Activated CD4-positive, alpha-beta T cell treated with anti-CD3 and anti-CD28 coated beads, Interleukin-2, amount 10 ng/mL, durations not matched to agents 7 days and 5 days (primary cell): ENCODE measurements at regions not wholly inside any gene's neighbourhood (a gene's known extent, or its start where the extent isn't known, plus 50 kb on each side); places are given as distances from the start of the nearest gene placed in this dataset.
"Not testable (repeated sequence)": the region's sequence is repeated elsewhere in the genome, so short reads cannot be mapped to it uniquely, and the experiment has no call there.

ENCODE experiments used
- CTCF ChIA-PET: fragments of 350-600 bp; sonication (Branson Sonifier 250); formaldehyde crosslinking; loops from one replicate; lab custom pipeline; 2021; ENCODE audit warnings: antibody characterized with exemption; lab: Charles Lee
- POLR2A ChIA-PET: fragments of 350-600 bp; sonication (Branson Sonifier 250); formaldehyde crosslinking; loops from one replicate; lab custom pipeline; 2021; ENCODE audit warnings: antibody characterized with exemption; lab: Charles Lee
- DNase-seq: peaks from one replicate; pipeline ENCODE4 v3.0.0-alpha.2; 2020
- H3K27ac Mint-ChIP-seq: one replicate; pipeline ENCODE4 v1.8.0; 2021; ENCODE audit warnings: mild to moderate bottlenecking, moderate library complexity, mixed read lengths
- H3K27me3 Mint-ChIP-seq: one replicate; pipeline ENCODE4 v1.8.0; 2021; ENCODE audit warnings: mixed read lengths
- H3K36me3 Mint-ChIP-seq: one replicate; pipeline ENCODE4 v1.8.0; 2021; ENCODE audit warnings: low read depth, mixed read lengths
- H3K4me1 Mint-ChIP-seq: one replicate; pipeline ENCODE4 v1.8.0; 2021; ENCODE audit warnings: mixed read lengths
- H3K4me3 Mint-ChIP-seq: one replicate; pipeline ENCODE4 v1.8.0; 2021; ENCODE audit warnings: mild to moderate bottlenecking, moderate library complexity, mixed read lengths
- H3K9me3 Mint-ChIP-seq: one replicate; pipeline ENCODE4 v1.8.0; 2021; ENCODE audit warnings: mixed read lengths

- CTCF ChIA-PET, DNase-seq, H3K27me3 Mint-ChIP-seq, H3K27ac Mint-ChIP-seq, H3K4me3 Mint-ChIP-seq, H3K36me3 Mint-ChIP-seq, POLR2A ChIA-PET, H3K4me1 Mint-ChIP-seq, H3K9me3 Mint-ChIP-seq: not testable (repeated sequence)
These were observed 131.1 kb downstream of the ATP6V0E2 start for GRCh38 chr7:150004843-150005242.

DNA sequence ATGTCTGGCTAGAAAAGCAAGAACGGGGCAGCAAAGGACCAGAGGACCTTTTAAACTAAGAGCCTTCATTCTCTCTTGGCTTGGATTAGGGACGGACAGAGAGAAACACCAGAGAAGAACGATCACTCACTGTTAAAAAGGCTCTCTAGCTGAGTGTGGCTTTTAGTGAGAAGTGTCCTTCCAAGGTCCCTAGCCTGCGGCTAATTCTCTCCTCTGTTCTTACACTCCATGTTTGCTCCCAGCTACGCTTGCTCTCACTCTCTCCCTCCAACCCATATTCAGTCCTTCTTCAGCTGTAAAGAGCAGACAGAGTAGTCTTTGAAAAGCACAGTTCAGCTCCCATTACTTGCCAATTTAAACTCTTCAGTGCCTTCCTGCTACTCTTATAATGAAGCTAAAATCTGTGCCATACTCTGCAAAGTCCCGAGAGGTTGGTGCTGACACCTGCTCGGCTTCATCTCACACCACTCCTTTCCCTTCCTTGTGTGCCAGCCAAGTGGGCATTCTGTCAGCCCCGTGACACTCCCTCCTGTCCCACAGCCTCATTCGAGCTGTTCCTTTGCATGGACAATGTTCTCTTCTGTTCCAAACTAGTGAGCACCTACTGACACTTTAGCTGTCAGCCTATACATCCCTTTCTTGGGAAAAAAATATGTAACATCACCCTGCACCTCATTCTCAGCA, 136.0 kb downstream of the ATP6V0E2 start:
- POLR2A ChIA-PET, H3K4me1 Mint-ChIP-seq, CTCF ChIA-PET, H3K9me3 Mint-ChIP-seq, H3K4me3 Mint-ChIP-seq, H3K27ac Mint-ChIP-seq, H3K36me3 Mint-ChIP-seq, H3K27me3 Mint-ChIP-seq, DNase-seq: not testable (repeated sequence)

DNA sequence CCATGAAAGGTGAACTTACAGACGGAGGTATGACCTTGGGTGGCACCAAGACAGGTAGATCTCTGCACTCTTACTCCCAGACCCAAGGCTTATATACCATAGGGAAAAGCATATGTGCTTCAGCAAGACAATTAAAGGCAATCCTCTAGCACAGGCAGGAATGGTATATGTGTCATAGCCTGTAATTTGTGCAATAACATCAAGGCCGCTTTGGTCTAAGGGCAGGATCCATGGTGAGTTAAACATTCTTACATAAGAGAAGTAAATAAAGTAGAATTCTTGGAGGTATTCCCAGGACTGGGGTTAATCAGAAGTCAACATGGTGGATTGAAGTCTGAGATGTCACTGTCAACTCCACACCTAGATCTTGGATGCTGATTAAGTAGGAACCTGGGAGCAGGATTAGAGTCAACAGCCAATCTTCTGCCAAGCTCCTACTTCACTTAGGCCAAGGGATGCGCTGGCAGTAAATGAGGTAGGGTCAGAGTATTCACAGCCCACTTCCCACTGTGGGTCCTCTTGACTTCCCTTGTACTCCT, 143.0 kb downstream of the ATP6V0E2 start:
- H3K27ac Mint-ChIP-seq, DNase-seq, H3K4me3 Mint-ChIP-seq, CTCF ChIA-PET, H3K27me3 Mint-ChIP-seq, H3K36me3 Mint-ChIP-seq, POLR2A ChIA-PET, H3K9me3 Mint-ChIP-seq, H3K4me1 Mint-ChIP-seq: not testable (repeated sequence)

DNA sequence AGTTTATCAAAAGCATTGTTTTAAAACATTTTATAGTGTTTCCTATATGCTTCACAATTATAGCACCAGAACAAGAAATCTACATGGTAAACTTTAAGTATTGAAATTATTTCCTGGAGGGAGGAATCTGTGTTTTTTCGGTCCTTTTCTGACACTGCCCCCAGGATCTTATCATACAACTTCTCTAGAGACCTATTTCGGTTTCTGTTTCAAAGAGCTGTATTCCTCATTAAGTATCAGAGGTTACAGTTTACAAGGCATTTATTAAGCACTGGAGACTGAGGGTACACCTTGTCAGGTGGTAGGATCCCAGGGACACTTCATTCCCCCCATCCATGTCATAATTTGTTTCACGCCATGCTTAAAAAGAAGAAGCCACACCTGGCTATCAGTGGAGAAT, 146.4 kb downstream of the ATP6V0E2 start:
- CTCF ChIA-PET, POLR2A ChIA-PET, H3K27me3 Mint-ChIP-seq, H3K36me3 Mint-ChIP-seq, H3K9me3 Mint-ChIP-seq, H3K27ac Mint-ChIP-seq, H3K4me3 Mint-ChIP-seq, H3K4me1 Mint-ChIP-seq, DNase-seq: not testable (repeated sequence)

GRCh38 chr7:150024550-150025490, 151.1 kb downstream of the ATP6V0E2 start:
- POLR2A ChIA-PET, DNase-seq, H3K36me3 Mint-ChIP-seq, CTCF ChIA-PET, H3K9me3 Mint-ChIP-seq, H3K4me3 Mint-ChIP-seq, H3K27ac Mint-ChIP-seq, H3K4me1 Mint-ChIP-seq, H3K27me3 Mint-ChIP-seq: not testable (repeated sequence)

DNA sequence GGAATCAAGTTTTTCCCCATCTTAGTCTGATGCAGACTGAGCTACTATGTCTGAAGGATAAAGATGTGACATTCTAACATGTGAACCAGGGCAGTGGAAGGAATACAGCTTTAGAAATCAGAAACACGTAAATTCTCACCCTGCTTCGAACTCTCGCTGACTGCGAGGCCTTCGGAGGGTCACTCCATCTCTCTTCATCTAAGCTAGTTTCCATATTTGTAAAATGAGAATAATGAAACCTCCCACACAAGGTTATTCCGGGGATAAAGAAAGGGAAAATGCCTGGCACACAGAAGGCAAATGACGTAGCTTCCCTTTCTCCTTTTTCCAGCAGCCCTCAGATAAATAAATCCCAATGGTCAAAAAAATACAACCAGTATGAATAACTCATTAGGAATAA, 152.0 kb downstream of the ATP6V0E2 start:
- CTCF ChIA-PET, DNase-seq, H3K36me3 Mint-ChIP-seq, H3K27ac Mint-ChIP-seq, POLR2A ChIA-PET, H3K9me3 Mint-ChIP-seq, H3K4me3 Mint-ChIP-seq, H3K27me3 Mint-ChIP-seq, H3K4me1 Mint-ChIP-seq: not testable (repeated sequence)

GRCh38 chr7:150028344-150029012, 154.7 kb downstream of the ATP6V0E2 start:
- H3K27me3 Mint-ChIP-seq, H3K4me3 Mint-ChIP-seq, CTCF ChIA-PET, DNase-seq, H3K4me1 Mint-ChIP-seq, H3K36me3 Mint-ChIP-seq, POLR2A ChIA-PET, H3K9me3 Mint-ChIP-seq, H3K27ac Mint-ChIP-seq: not testable (repeated sequence)

GRCh38 chr7:150029013-150029389, 155.2 kb downstream of the ATP6V0E2 start:
- H3K9me3 Mint-ChIP-seq, DNase-seq, H3K27me3 Mint-ChIP-seq, H3K4me1 Mint-ChIP-seq, H3K27ac Mint-ChIP-seq, CTCF ChIA-PET, POLR2A ChIA-PET, H3K4me3 Mint-ChIP-seq, H3K36me3 Mint-ChIP-seq: not testable (repeated sequence)

DNA sequence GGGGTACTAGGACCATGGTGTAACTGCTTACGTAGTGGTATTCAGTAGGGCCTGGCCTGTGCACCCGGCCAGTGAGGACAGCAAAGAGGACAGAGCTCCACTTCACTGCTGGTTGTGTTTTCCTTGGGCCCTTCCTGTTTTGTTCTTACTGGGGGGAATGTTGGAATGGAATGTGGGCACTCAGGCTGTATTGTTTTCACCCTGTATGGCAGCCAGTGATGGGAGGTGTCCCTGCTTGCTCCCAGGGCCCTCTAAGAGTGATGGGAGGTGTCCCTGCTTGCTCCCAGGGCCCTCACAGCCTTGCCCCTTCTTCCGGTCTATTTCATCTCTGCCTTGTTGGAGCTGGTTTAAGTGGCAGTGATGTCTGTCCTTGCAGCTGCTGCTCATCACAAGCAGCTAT, 158.0 kb downstream of the ATP6V0E2 start:
- DNase-seq, CTCF ChIA-PET, H3K9me3 Mint-ChIP-seq, POLR2A ChIA-PET, H3K4me3 Mint-ChIP-seq, H3K36me3 Mint-ChIP-seq, H3K27me3 Mint-ChIP-seq, H3K4me1 Mint-ChIP-seq, H3K27ac Mint-ChIP-seq: not testable (repeated sequence)

DNA sequence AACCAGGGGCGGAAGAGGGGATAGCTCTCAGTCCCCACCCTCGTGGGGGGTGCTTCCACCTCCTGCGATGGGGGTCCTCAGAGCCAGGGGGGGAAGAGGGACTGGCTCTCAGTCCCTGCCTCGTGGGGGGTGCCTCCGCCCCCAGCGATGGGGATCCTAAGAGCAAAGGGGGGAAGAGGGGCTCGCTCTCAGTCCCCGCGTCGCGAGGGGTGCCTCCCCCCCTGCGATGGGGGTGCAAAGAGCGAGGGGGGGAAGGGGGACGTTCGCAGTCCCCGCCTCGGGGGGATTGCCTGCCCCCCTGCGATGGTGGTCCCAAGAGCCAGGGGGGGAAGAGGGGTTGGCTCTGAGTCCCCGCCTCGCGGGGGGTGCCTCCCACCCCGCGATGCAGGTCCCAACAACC, 159.9 kb downstream of the ATP6V0E2 start:
- DNase-seq, POLR2A ChIA-PET, H3K9me3 Mint-ChIP-seq, H3K27ac Mint-ChIP-seq, H3K4me1 Mint-ChIP-seq, H3K36me3 Mint-ChIP-seq, H3K27me3 Mint-ChIP-seq, H3K4me3 Mint-ChIP-seq: not testable (repeated sequence)
- CTCF ChIA-PET, result interaction anchor here (0.7 kb wide), 1 partner anchor 1995 kb away, joined by 4 read pairs; no protein-coding TSS in a partner anchor

- CTCF ChIA-PET, H3K36me3 Mint-ChIP-seq, DNase-seq, POLR2A ChIA-PET, H3K9me3 Mint-ChIP-seq, H3K4me3 Mint-ChIP-seq, H3K27ac Mint-ChIP-seq, H3K27me3 Mint-ChIP-seq, H3K4me1 Mint-ChIP-seq: not testable (repeated sequence)
These were observed 162.0 kb downstream of the ATP6V0E2 start for GRCh38 chr7:150035769-150036168.

DNA sequence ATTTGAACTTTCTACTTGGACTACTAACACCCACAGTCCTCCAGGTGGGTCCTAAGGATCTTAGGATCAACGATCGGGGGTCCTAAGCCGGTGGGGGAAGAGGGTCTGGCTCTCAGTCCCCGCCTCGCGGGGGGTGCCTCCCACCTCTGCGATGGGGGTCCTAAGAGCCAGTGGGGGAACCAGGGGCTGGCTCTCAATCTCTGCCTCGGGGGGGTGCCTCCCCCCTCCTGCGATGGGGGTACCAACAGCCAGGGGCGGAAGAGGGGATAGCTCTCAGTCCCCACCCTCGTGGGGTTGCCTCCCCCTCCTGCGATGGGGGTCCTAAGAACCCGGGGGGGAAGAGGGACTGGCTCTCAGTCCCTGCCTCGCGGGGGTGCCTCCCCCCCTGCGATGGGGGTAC, 165.3 kb downstream of the ATP6V0E2 start:
- H3K27ac Mint-ChIP-seq, POLR2A ChIA-PET, H3K9me3 Mint-ChIP-seq, DNase-seq, H3K36me3 Mint-ChIP-seq, H3K4me1 Mint-ChIP-seq, H3K4me3 Mint-ChIP-seq, CTCF ChIA-PET, H3K27me3 Mint-ChIP-seq: not testable (repeated sequence)

DNA sequence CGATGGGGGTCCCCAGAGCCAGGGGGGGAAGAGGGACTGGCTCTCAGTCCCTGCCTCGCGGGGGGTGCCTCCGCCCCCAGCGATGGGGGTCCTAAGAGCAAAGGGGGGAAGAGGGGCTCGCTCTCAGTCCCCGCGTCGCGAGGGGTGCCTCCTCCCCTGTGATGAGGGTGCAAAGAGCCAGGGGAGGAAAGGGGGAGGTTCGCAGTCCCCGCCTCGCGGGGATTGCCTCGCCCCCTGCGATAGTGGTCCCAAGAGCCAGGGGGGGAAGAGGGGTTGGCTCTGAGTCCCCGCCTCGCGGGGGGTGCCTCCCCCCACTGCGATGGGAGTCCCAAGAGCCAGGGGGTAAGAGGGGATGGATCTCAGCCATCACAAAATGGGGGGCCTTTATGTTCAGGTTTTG, 168.5 kb downstream of the ATP6V0E2 start:
- H3K9me3 Mint-ChIP-seq, CTCF ChIA-PET, H3K36me3 Mint-ChIP-seq, H3K4me1 Mint-ChIP-seq, POLR2A ChIA-PET, H3K27ac Mint-ChIP-seq, H3K4me3 Mint-ChIP-seq, DNase-seq: not testable (repeated sequence)
- H3K27me3 Mint-ChIP-seq, result peaks cover 28% of the 10 kb centered on the region
